ENCODE measurements at regions not wholly inside any gene's neighbourhood (a gene's known extent, or its start where the extent isn't known, plus 50 kb on each side); places are given as distances from the start of the nearest gene placed in this dataset.

DNA sequence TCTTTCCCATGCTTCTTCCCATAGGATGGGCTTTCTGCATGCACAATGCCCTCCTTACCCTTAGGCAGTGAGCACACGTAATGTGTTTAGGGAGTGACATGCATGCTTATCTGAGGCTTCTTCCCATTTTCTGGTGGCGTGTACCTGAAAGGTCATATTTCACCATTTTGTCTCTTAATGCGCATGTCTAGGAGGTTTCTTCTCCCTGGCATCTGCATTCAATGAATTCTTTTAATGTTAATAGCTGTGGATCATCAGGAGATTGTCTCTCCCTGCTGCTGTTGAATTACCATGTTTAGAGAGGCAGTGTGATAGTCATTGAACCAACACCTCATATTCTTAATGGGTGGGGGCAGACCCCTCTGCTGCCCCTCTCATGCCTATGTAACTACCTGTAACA, 205.6 kb upstream of the SGO1 start:
- no peak for TF ChIP-seq RARB (CRISPR knock-in tag; IDR thresholded peaks at IDR 0.05)
- TF ChIP-seq ARNTL (CRISPR knock-in tag; IDR thresholded peaks at IDR 0.05; ENCODE audit: borderline replicate concordance, low read depth), result no peak
- no peak for TF ChIP-seq CREB5 (CRISPR knock-in tag; IDR thresholded peaks at IDR 0.05; ENCODE audit: low read depth)
- TF ChIP-seq, protein P1, sequence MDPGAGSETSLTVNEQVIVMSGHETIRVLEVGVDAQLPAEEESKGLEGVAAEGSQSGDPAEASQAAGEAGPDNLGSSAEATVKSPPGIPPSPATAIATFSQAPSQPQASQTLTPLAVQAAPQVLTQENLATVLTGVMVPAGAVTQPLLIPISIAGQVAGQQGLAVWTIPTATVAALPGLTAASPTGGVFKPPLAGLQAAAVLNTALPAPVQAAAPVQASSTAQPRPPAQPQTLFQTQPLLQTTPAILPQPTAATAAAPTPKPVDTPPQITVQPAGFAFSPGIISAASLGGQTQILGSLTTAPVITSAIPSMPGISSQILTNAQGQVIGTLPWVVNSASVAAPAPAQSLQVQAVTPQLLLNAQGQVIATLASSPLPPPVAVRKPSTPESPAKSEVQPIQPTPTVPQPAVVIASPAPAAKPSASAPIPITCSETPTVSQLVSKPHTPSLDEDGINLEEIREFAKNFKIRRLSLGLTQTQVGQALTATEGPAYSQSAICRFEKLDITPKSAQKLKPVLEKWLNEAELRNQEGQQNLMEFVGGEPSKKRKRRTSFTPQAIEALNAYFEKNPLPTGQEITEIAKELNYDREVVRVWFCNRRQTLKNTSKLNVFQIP (CRISPR knock-in tag; IDR thresholded peaks at IDR 0.05; ENCODE audit: borderline replicate concordance, low read depth), result no peak
- TF ChIP-seq, protein P2, sequence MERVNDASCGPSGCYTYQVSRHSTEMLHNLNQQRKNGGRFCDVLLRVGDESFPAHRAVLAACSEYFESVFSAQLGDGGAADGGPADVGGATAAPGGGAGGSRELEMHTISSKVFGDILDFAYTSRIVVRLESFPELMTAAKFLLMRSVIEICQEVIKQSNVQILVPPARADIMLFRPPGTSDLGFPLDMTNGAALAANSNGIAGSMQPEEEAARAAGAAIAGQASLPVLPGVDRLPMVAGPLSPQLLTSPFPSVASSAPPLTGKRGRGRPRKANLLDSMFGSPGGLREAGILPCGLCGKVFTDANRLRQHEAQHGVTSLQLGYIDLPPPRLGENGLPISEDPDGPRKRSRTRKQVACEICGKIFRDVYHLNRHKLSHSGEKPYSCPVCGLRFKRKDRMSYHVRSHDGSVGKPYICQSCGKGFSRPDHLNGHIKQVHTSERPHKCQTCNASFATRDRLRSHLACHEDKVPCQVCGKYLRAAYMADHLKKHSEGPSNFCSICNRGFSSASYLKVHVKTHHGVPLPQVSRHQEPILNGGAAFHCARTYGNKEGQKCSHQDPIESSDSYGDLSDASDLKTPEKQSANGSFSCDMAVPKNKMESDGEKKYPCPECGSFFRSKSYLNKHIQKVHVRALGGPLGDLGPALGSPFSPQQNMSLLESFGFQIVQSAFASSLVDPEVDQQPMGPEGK (CRISPR knock-in tag; IDR thresholded peaks at IDR 0.05; ENCODE audit: borderline replicate concordance), result no peak
- no peak for TF ChIP-seq CSDC2 (CRISPR knock-in tag; IDR thresholded peaks at IDR 0.05)
- no peak for TF ChIP-seq ZC3H10 (CRISPR knock-in tag; IDR thresholded peaks at IDR 0.05)
- TF ChIP-seq CSRNP3 (CRISPR knock-in tag; IDR thresholded peaks at IDR 0.05), result no peak
- no peak for TF ChIP-seq OSR1 (CRISPR knock-in tag; IDR thresholded peaks at IDR 0.05)
- no peak for TF ChIP-seq ZNF8 (CRISPR knock-in tag; IDR thresholded peaks at IDR 0.05)
- TF ChIP-seq BACH2 (CRISPR knock-in tag; IDR thresholded peaks at IDR 0.05; ENCODE audit: borderline replicate concordance), result no peak

All from SK-N-SH treated with all-trans-retinoic acid at 6 μM for 48 hours (cell line).